CD4-positive, alpha-beta T cell (primary cell): ENCODE measurements at regions not wholly inside any gene's neighbourhood (a gene's known extent, or its start where the extent isn't known, plus 50 kb on each side); places are given as distances from the start of the nearest gene placed in this dataset.

ENCODE experiments used
- ATAC-seq: fragments of 200-7000 bp; cut with Tn5 transposase; one replicate; pipeline ENCODE4 v1.10.0; 2022; ENCODE audit warnings: mild to moderate bottlenecking; ENCODE audit not compliant: poor library complexity
- CTCF ChIA-PET: fragments of 350-600 bp; sonication (Branson Sonifier 250); formaldehyde crosslinking; loops from one replicate; lab custom pipeline; 2021; ENCODE audit warnings: antibody characterized with exemption, inconsistent platforms; lab: Charles Lee
- POLR2A ChIA-PET: fragments of 350-600 bp; sonication (Branson Sonifier 250); formaldehyde crosslinking; loops from one replicate; lab custom pipeline; 2021; ENCODE audit warnings: antibody characterized with exemption, inconsistent platforms; lab: Charles Lee
- DNase-seq, 14 experiments: peaks; one replicate each; pipeline ENCODE4 v3.0.0-alpha.2; 2013 to 2020; ENCODE audit warnings: mixed read lengths in 2 of 14
- H3K27ac ChIP-seq, 2 donors: one replicate each; pipeline versions ENCODE4 v1.5.1 to v1.7.0; 2013; ENCODE audit warnings: low read length in 2 of 2, low read depth in 1 of 2, mild to moderate bottlenecking in 1 of 2
- H3K27me3 ChIP-seq, 2 experiments: 1 replicate in 1 of 2; 2 replicates in 1 of 2; pipeline versions ENCODE4 v1.6.1 to v1.7.0; 2013; ENCODE audit warnings: low read length in 2 of 2, control low read depth in 1 of 2, mild to moderate bottlenecking in 1 of 2, moderate library complexity in 1 of 2; ENCODE audit not compliant: insufficient read depth in 2 of 2, control insufficient read depth in 1 of 2
- H3K36me3 ChIP-seq: one replicate; pipeline ENCODE4 v1.6.1; 2013; ENCODE audit warnings: low read length, control low read depth; ENCODE audit not compliant: insufficient read depth
- H3K4me1 ChIP-seq: one replicate; pipeline ENCODE4 v1.6.1; 2013; ENCODE audit warnings: low read length, control low read depth; ENCODE audit not compliant: insufficient read depth
- H3K4me3 ChIP-seq: one replicate; pipeline ENCODE4 v1.5.1; 2013; ENCODE audit warnings: mild to moderate bottlenecking, low read length, moderate library complexity
- H3K9me3 ChIP-seq, 2 experiments: 1 replicate in 1 of 2; 2 replicates in 1 of 2; pipeline versions ENCODE4 v1.6.1 to v1.7.0; 2013; ENCODE audit warnings: low read length in 2 of 2, mild to moderate bottlenecking in 2 of 2, control low read depth in 1 of 2, moderate library complexity in 1 of 2; ENCODE audit not compliant: control insufficient read depth in 1 of 2, insufficient read depth in 1 of 2
- H3K27ac Mint-ChIP-seq: one replicate; pipeline ENCODE4 v1.8.0; 2020; ENCODE audit warnings: mixed read lengths
- H3K27me3 Mint-ChIP-seq: one replicate; pipeline ENCODE4 v1.8.0; 2021; ENCODE audit warnings: mixed read lengths
- H3K36me3 Mint-ChIP-seq: one replicate; pipeline ENCODE4 v1.8.0; 2021; ENCODE audit warnings: low read depth, mixed read lengths
- H3K4me1 Mint-ChIP-seq: one replicate; pipeline ENCODE4 v1.8.0; 2021; ENCODE audit warnings: low read depth, mixed read lengths
- H3K4me3 Mint-ChIP-seq: one replicate; pipeline ENCODE4 v1.8.0; 2020; ENCODE audit warnings: mild to moderate bottlenecking, mixed read lengths
- H3K9me3 Mint-ChIP-seq: one replicate; pipeline ENCODE4 v1.8.0; 2020; ENCODE audit warnings: mixed read lengths
- CTCF ChIP-seq: fragments of 200-600 bp; IDR thresholded peaks from one replicate; pipeline ENCODE4 v1.8.0; 2022; ENCODE audit warnings: antibody characterized with exemption, mild to moderate bottlenecking
- intact Hi-C, 2 experiments: fragments of 100-400 bp; cut with DNase I in 1 of 2; cut with micrococcal nuclease in 1 of 2; formaldehyde crosslinking; loops; one replicate each; pipeline versions ENCODE4 v1.15.1 to v1.9.0; 2023 to 2025; cut with DNase I, micrococcal nuclease

GRCh38 chr13:79119578-79120107 is 286.4 kb downstream of the RBM26 start:
- H3K9me3 Mint-ChIP-seq: no peaks in the 10 kb centered on the region
- Histone ChIP-seq H3K27me3 (no peaks in the 10 kb centered on the region), H3K9me3 (no peaks in the 10 kb centered on the region), H3K36me3 (no peaks in the 10 kb centered on the region), H3K27ac (no peak overlapping the region), H3K4me3 (no peak overlapping the region), H3K4me1 (no peaks in the 10 kb centered on the region)
- ATAC-seq (no peak), DNase-seq (no peak)
- ChIA-PET POLR2A (no interaction called here), CTCF (no interaction called here)
- no peaks in the 10 kb centered on the region for H3K36me3 Mint-ChIP-seq
- intact Hi-C loops: no loop called here
- no peaks in the 10 kb centered on the region for H3K4me1 Mint-ChIP-seq
- peaks cover 7% of the 10 kb centered on the region for H3K27me3 Mint-ChIP-seq
- TF ChIP-seq CTCF: no peak
- H3K27ac Mint-ChIP-seq: no peak overlapping the region
- no peak overlapping the region for H3K4me3 Mint-ChIP-seq

GRCh38 chr13:79112016-79112415 is 294.0 kb downstream of the RBM26 start:
- Histone ChIP-seq H3K9me3 (no peaks in the 10 kb centered on the region), H3K4me1 (no peaks in the 10 kb centered on the region), H3K27ac (no peak overlapping the region), H3K27me3 (no peaks in the 10 kb centered on the region), H3K36me3 (no peaks in the 10 kb centered on the region), H3K4me3 (no peak overlapping the region)
- DNase-seq: no peak
- intact Hi-C loops: no loop called here
- ChIA-PET POLR2A (no interaction called here), CTCF (no interaction called here)
- H3K27ac Mint-ChIP-seq: no peak overlapping the region
- H3K4me1 Mint-ChIP-seq: no peaks in the 10 kb centered on the region
- TF ChIP-seq CTCF: no peak
- peaks cover 4% of the 10 kb centered on the region for H3K27me3 Mint-ChIP-seq
- H3K9me3 Mint-ChIP-seq: no peaks in the 10 kb centered on the region
- H3K4me3 Mint-ChIP-seq: no peak overlapping the region
- no peak for ATAC-seq
- no peaks in the 10 kb centered on the region for H3K36me3 Mint-ChIP-seq

- no peak overlapping the region for H3K4me3 ChIP-seq
- no peaks in the 10 kb centered on the region for H3K4me1 ChIP-seq
- H3K27ac ChIP-seq: no peak overlapping the region
- ATAC-seq (no peak), DNase-seq (no peak)
- H3K4me3 Mint-ChIP-seq: no peak overlapping the region
- H3K9me3 ChIP-seq: no peaks in the 10 kb centered on the region
- intact Hi-C loops: no loop called here
- no peaks in the 10 kb centered on the region for H3K27me3 ChIP-seq
- H3K36me3 ChIP-seq: no peaks in the 10 kb centered on the region
- TF ChIP-seq CTCF: no peak
- no peaks in the 10 kb centered on the region for H3K9me3 Mint-ChIP-seq
- ChIA-PET CTCF (no interaction called here), POLR2A (no interaction called here)
- H3K4me1 Mint-ChIP-seq: no peaks in the 10 kb centered on the region
- H3K27me3 Mint-ChIP-seq: peaks cover 4% of the 10 kb centered on the region
- H3K36me3 Mint-ChIP-seq: no peaks in the 10 kb centered on the region
- no peak overlapping the region for H3K27ac Mint-ChIP-seq
Observed at GRCh38 chr13:79108914-79109643, 297.0 kb downstream of the RBM26 start.
